Adrenal gland (tissue), 9 donors: ENCODE measurements at regions not wholly inside any gene's neighbourhood (a gene's known extent, or its start where the extent isn't known, plus 50 kb on each side); places are given as distances from the start of the nearest gene placed in this dataset.
"Not testable (repeated sequence)": the region's sequence is repeated elsewhere in the genome, so short reads cannot be mapped to it uniquely, and the experiment has no call there.

Experiments used
- DNase-seq, 7 donors: peaks; one replicate each; pipeline ENCODE4 v3.0.0-alpha.2; 2019 to 2020
- H3K27ac ChIP-seq, 5 donors: fragments of 200-600 bp; sonication (generic) in 4 of 5; 1 replicate in 3 of 5; 2 replicates in 2 of 5; pipeline versions ENCODE4 v1.5.1 to v1.8.0; 2016 to 2020; ENCODE audit warnings: mild to moderate bottlenecking in 1 of 5
- H3K27me3 ChIP-seq: fragments of 200-600 bp; 2 replicates; pipeline ENCODE4 v1.8.0; 2021
- H3K36me3 ChIP-seq, 2 donors: fragments of 200-600 bp; replicated peaks in 1 of 2; 1 replicate in 1 of 2; 2 replicates in 1 of 2; pipeline versions ENCODE4 v1.5.1 to v1.8.0; 2018 to 2022
- H3K4me1 ChIP-seq, 2 donors: fragments of 200-600 bp; replicated peaks in 1 of 2; 1 replicate in 1 of 2; 2 replicates in 1 of 2; pipeline versions ENCODE4 v1.5.1 to v1.8.0; 2018 to 2021
- H3K4me3 ChIP-seq, 4 donors: fragments of 200-600 bp; sonication (generic) in 3 of 4; one replicate each; pipeline ENCODE4 v1.5.1; 2016 to 2018
- H3K9me3 ChIP-seq, 3 donors: fragments of 200-600 bp; sonication (generic) in 1 of 3; replicated peaks in 1 of 3; 1 replicate in 2 of 3; 2 replicates in 1 of 3; pipeline versions ENCODE4 v1.5.1 to v1.8.0; 2016 to 2021
- WGBS, 4 donors: extraction: QIAGEN DNeasy Blood & Tissue Kit in 2 of 4; methylation state at CpG; one replicate each; pipeline versions ENCODE4 v1.1.5 to v1.1.7; 2013 to 2017; 5-methylcytosine and 5-hydroxymethylcytosine counted together
- intact Hi-C, 2 donors: fragments of 100-400 bp; cut with DNase I; formaldehyde crosslinking; loops; one replicate each; pipeline versions ENCODE4 v1.14.1 to v1.15.0; 2022 to 2023
- donor health status: healthy with polysubstance abuse.
- donor health status: Bipolar disorder and iron deficiency.
- donor health status: DM: yes; HTN: yes; CAD: no.
- donor health status: DM: no; HTN: no; CAD: no.
- donor health status: DM: no; HTN: no; CAD: no.

GRCh38 chr16:15205939-15206338, 111.9 kb upstream of the RRN3 start:
- H3K9me3 ChIP-seq, H3K4me1 ChIP-seq, H3K36me3 ChIP-seq, H3K27me3 ChIP-seq, H3K27ac ChIP-seq, H3K4me3 ChIP-seq, DNase-seq, intact Hi-C loops: not testable (repeated sequence)
- 84 to 99% (median 92%) methylated on average over 3 to 5 of the region's 5 CpGs for WGBS, 4 donors

- intact Hi-C loops, H3K4me1 ChIP-seq, H3K4me3 ChIP-seq, H3K27me3 ChIP-seq, H3K27ac ChIP-seq, H3K9me3 ChIP-seq, DNase-seq, H3K36me3 ChIP-seq: not testable (repeated sequence)
- 30 to 39% (median 34%) methylated on average over 2 to 4 of the region's 5 CpGs for WGBS, 4 donors
These were observed 110.5 kb upstream of the RRN3 start for GRCh38 chr16:15204571-15204970.

GRCh38 chr16:15192813-15193212, 98.7 kb upstream of the RRN3 start:
- 37 to 69% (median 54%) methylated on average over 1 to 2 of the region's 2 CpGs for WGBS, 4 donors
- DNase-seq, H3K27ac ChIP-seq, intact Hi-C loops, H3K9me3 ChIP-seq, H3K4me3 ChIP-seq, H3K27me3 ChIP-seq, H3K36me3 ChIP-seq, H3K4me1 ChIP-seq: not testable (repeated sequence)

- H3K4me3 ChIP-seq, H3K9me3 ChIP-seq, H3K36me3 ChIP-seq, H3K27me3 ChIP-seq, H3K27ac ChIP-seq, H3K4me1 ChIP-seq, intact Hi-C loops, DNase-seq: not testable (repeated sequence)
- 14 to 43% (median 30%) methylated on average over 1 of the region's 2 CpGs; no CpG with 5 or more reads in 1 of the 4 donors for WGBS, 4 donors
These were observed 98.1 kb upstream of the RRN3 start for GRCh38 chr16:15192197-15192596.

- intact Hi-C loops, H3K9me3 ChIP-seq, H3K27ac ChIP-seq, H3K27me3 ChIP-seq, DNase-seq, H3K36me3 ChIP-seq, H3K4me3 ChIP-seq, H3K4me1 ChIP-seq: not testable (repeated sequence)
- WGBS, 4 donors: no CpG with 5 or more reads among the region's 2 CpGs
These were observed 95.4 kb upstream of the RRN3 start for GRCh38 chr16:15189478-15189877.
